AG09309 (cell line): ENCODE measurements at regions not wholly inside any gene's neighbourhood (a gene's known extent, or its start where the extent isn't known, plus 50 kb on each side); places are given as distances from the start of the nearest gene placed in this dataset.

Experiments used
- DNase-seq: peaks from one replicate; pipeline ENCODE4 v3.0.0-alpha.2; 2010; ENCODE audit warnings: low read depth
- H3K4me3 ChIP-seq: 2 replicates; pipeline ENCODE4 v1.5.1; 2011; ENCODE audit warnings: mild to moderate bottlenecking, low read depth, low read length, moderate library complexity; ENCODE audit not compliant: control insufficient read depth
- CTCF ChIP-seq: IDR thresholded peaks from 2 replicates; pipeline ENCODE4 v1.5.1; 2011; ENCODE audit warnings: mild to moderate bottlenecking, low read depth, low read length, inconsistent platforms; ENCODE audit not compliant: insufficient read depth, control insufficient read depth; ENCODE audit errors: missing control alignments

- DNase-seq, result peak; percentile 48
- no peak for TF ChIP-seq CTCF
- no peak overlapping the region for H3K4me3 ChIP-seq
Observed at GRCh38 chr6:144543006-144543871, 258.1 kb downstream of the UTRN start.

GRCh38 chr6:144544266-144544830 lies 259.2 kb downstream of the UTRN start:
- no peak overlapping the region for H3K4me3 ChIP-seq
- no peak for DNase-seq
- TF ChIP-seq CTCF, result no peak

GRCh38 chr6:144546807-144547206 lies 261.7 kb downstream of the UTRN start:
- no peak for DNase-seq
- TF ChIP-seq CTCF, result no peak
- H3K4me3 ChIP-seq, result no peak overlapping the region

- DNase-seq, result no peak
- no peak for TF ChIP-seq CTCF
- H3K4me3 ChIP-seq, result no peak overlapping the region
Observed at GRCh38 chr6:144547409-144547808, 262.3 kb downstream of the UTRN start.

GRCh38 chr6:144548536-144548935 lies 263.4 kb downstream of the UTRN start:
- no peak for DNase-seq
- H3K4me3 ChIP-seq, result no peak overlapping the region
- TF ChIP-seq CTCF, result no peak

GRCh38 chr6:144549837-144550747 lies 265.0 kb downstream of the UTRN start:
- no peak overlapping the region for H3K4me3 ChIP-seq
- DNase-seq, result no peak
- TF ChIP-seq CTCF, result no peak
